Kidney (tissue), 13 donors: ENCODE measurements at regions not wholly inside any gene's neighbourhood (a gene's known extent, or its start where the extent isn't known, plus 50 kb on each side); places are given as distances from the start of the nearest gene placed in this dataset.

ENCODE experiments used
- DNase-seq, 5 donors: peaks; one replicate each; pipeline ENCODE4 v3.0.0-alpha.2; 2013 to 2020
- FAIRE-seq: peaks from 2 replicates; lab custom pipeline; 2012; peaks lifted over from hg19 to GRCh38; lab: Jason Lieb, UNC
- H3K27ac ChIP-seq, 2 donors: one replicate each; pipeline ENCODE4 v1.7.0; 2013; ENCODE audit warnings: low read depth in 2 of 2, low read length in 2 of 2, inconsistent platforms in 1 of 2
- H3K27me3 ChIP-seq: one replicate; pipeline ENCODE4 v1.7.1; 2013; ENCODE audit warnings: low read length, inconsistent platforms; ENCODE audit not compliant: control insufficient read depth, insufficient read depth
- H3K36me3 ChIP-seq, 3 donors: one replicate each; pipeline versions ENCODE4 v1.7.0 to v1.7.1; 2013; ENCODE audit warnings: low read length in 3 of 3, control low read depth in 1 of 3, inconsistent platforms in 1 of 3; ENCODE audit not compliant: insufficient read depth in 3 of 3, control insufficient read depth in 2 of 3
- H3K4me1 ChIP-seq, 3 donors: one replicate each; pipeline versions ENCODE4 v1.7.0 to v1.7.1; 2013; ENCODE audit warnings: low read length in 3 of 3, inconsistent platforms in 1 of 3, low read depth in 1 of 3; ENCODE audit not compliant: control insufficient read depth in 2 of 3, insufficient read depth in 2 of 3
- H3K4me3 ChIP-seq, 3 donors: one replicate each; pipeline versions ENCODE4 v1.7.0 to v1.8.1; 2013; ENCODE audit warnings: low read length in 3 of 3, control low read depth in 1 of 3, inconsistent platforms in 1 of 3
- H3K9ac ChIP-seq, 3 donors: one replicate each; pipeline versions ENCODE4 v1.7.0 to v1.7.1; 2013; ENCODE audit warnings: low read length in 3 of 3, control low read depth in 1 of 3, inconsistent platforms in 1 of 3
- H3K9me3 ChIP-seq, 3 donors: one replicate each; pipeline versions ENCODE4 v1.7.0 to v1.7.1; 2013; ENCODE audit warnings: low read length in 3 of 3, control low read depth in 1 of 3, inconsistent platforms in 1 of 3; ENCODE audit not compliant: control insufficient read depth in 2 of 3, insufficient read depth in 1 of 3
- intact Hi-C: fragments of 100-400 bp; cut with DNase I; formaldehyde crosslinking; loops from one replicate; pipeline ENCODE4 v1.11.1; 2022
- TF ChIP-seq, protein P1 (sequence below): IDR thresholded peaks from 3 replicates; pipeline ENCODE4 v1.5.1; 2012; ENCODE audit warnings: mild to moderate bottlenecking, moderate library complexity, borderline replicate concordance; ENCODE audit not compliant: insufficient read depth; ENCODE audit errors: extremely low read depth
- donor health status: control.
- donor health status: control.
- donor health status: control.
- donor health status: control.
- donor health status: control.
- donor health status: DM: yes; HTN: yes; CAD: no.
- donor health status: Normal renal cell carcinoma (clear cell type).

DNA sequence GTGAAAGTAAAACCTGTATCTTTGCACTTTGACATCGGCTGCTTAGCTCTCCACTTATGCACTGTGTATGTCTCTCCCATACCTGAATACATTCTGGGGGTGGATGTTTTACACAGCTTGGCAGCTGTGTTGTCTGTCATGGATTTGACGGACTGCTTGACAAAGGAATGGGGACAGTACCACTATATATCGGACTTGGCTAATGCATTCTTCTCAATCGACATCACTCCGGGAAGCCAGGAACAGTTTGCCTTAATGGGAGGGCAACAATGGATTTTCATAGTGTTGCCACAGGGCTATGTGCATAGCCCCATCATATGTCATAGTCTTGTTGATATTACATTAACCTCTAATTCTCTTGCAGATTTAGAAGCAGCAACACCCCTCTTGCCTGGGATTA is 1008.3 kb downstream of the DNAH5 start:
- Histone ChIP-seq H3K4me3 (no peak overlapping the region), H3K4me1 (no peaks in the 10 kb centered on the region), H3K9me3 (no peaks in the 10 kb centered on the region), H3K27me3 (no peaks in the 10 kb centered on the region), H3K9ac (no peak overlapping the region), H3K36me3 (no peaks in the 10 kb centered on the region), H3K27ac (no peak overlapping the region)
- DNase-seq (no peak), FAIRE-seq (no peak)
- intact Hi-C loops: no loop called here
- TF ChIP-seq, protein P1, sequence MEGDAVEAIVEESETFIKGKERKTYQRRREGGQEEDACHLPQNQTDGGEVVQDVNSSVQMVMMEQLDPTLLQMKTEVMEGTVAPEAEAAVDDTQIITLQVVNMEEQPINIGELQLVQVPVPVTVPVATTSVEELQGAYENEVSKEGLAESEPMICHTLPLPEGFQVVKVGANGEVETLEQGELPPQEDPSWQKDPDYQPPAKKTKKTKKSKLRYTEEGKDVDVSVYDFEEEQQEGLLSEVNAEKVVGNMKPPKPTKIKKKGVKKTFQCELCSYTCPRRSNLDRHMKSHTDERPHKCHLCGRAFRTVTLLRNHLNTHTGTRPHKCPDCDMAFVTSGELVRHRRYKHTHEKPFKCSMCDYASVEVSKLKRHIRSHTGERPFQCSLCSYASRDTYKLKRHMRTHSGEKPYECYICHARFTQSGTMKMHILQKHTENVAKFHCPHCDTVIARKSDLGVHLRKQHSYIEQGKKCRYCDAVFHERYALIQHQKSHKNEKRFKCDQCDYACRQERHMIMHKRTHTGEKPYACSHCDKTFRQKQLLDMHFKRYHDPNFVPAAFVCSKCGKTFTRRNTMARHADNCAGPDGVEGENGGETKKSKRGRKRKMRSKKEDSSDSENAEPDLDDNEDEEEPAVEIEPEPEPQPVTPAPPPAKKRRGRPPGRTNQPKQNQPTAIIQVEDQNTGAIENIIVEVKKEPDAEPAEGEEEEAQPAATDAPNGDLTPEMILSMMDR: no peak

DNA sequence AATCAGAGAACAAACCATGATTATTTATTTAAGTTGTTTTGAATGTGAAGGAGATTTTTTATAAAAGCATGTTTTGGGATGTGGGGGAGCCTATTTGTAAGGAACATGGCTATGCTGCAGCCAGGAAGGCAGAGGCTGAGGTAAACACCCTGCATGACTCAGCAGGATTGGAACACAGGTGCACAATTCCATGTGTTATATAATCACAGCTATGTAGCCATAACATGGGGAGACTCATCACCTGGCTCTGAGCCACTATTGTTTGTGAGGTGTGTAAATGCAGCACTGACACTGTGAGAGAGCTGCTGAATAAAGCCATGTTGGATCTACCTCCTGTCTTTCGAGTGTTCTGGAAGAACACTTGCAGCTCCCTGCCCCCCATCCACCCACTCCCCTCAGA is 1009.8 kb downstream of the DNAH5 start:
- H3K36me3 ChIP-seq: no peaks in the 10 kb centered on the region
- FAIRE-seq: no peak
- intact Hi-C loops: no loop called here
- H3K4me1 ChIP-seq: no peaks in the 10 kb centered on the region
- H3K27me3 ChIP-seq: no peaks in the 10 kb centered on the region
- no peak for DNase-seq
- no peak overlapping the region for H3K27ac ChIP-seq
- TF ChIP-seq, protein P1: no peak
- H3K4me3 ChIP-seq: no peak overlapping the region
- no peak overlapping the region for H3K9ac ChIP-seq
- no peaks in the 10 kb centered on the region for H3K9me3 ChIP-seq

- Histone ChIP-seq H3K36me3 (no peaks in the 10 kb centered on the region), H3K27ac (no peak overlapping the region), H3K27me3 (no peaks in the 10 kb centered on the region), H3K4me1 (no peaks in the 10 kb centered on the region), H3K4me3 (no peak overlapping the region), H3K9ac (no peak overlapping the region), H3K9me3 (no peaks in the 10 kb centered on the region)
- FAIRE-seq: no peak
- TF ChIP-seq, protein P1: no peak
- intact Hi-C loops: no loop called here
- DNase-seq: no peak
Measured at GRCh38 chr5:12920527-12920926, 1016.3 kb upstream of the CTNND2 start.

GRCh38 chr5:12911156-12911555 is 1006.9 kb upstream of the CTNND2 start:
- Histone ChIP-seq H3K4me1 (no peaks in the 10 kb centered on the region), H3K9ac (no peak overlapping the region), H3K9me3 (no peaks in the 10 kb centered on the region), H3K27ac (no peak overlapping the region), H3K27me3 (no peaks in the 10 kb centered on the region), H3K4me3 (no peak overlapping the region), H3K36me3 (no peaks in the 10 kb centered on the region)
- TF ChIP-seq, protein P1: no peak
- DNase-seq (no peak), FAIRE-seq (no peak)
- intact Hi-C loops: no loop called here
